ENCODE measurements at regions not wholly inside any gene's neighbourhood (a gene's known extent, or its start where the extent isn't known, plus 50 kb on each side); places are given as distances from the start of the nearest gene placed in this dataset.

DNA sequence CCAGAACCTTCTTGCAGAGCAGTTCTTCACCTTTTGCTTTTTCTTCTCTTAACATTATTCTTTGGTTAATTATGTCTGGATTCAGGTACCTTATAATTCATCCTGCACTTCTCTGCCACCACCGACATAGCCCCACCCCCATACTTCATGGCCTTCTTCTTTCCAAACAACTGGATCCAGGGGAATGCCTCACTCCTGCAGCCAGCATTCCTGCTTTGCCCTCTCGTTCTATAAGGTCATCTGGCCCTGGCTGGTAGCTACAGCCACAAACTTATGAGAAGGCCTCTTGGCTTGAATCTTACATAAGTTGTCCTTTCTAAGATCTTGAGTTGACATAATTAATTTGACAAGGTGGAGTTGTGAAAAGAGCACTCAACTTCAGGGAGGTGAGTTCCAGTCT is 84.1 kb upstream of the FRY start:
- Histone ChIP-seq H3K27me3 (ENCODE audit: control insufficient read depth in 1 of 2, insufficient read depth in 2 of 2, low read length in 2 of 2) (no peaks in the 10 kb centered on the region), H3K27ac (ENCODE audit: low read depth in 1 of 2, low read length in 2 of 2) (no peak overlapping the region), H3K36me3 (ENCODE audit: insufficient read depth, low read length) (no peaks in the 10 kb centered on the region), H3K9me3 (ENCODE audit: control insufficient read depth in 1 of 2, insufficient read depth in 1 of 2, low read length in 2 of 2) (peaks cover 0 to 2% of the 10 kb centered on the region in 2 experiments), H3K4me3 (ENCODE audit: low read length) (no peak overlapping the region), H3K4me1 (ENCODE audit: insufficient read depth, low read length) (peaks cover 5% of the 10 kb centered on the region)
- no peak overlapping the region for H3K27ac Mint-ChIP-seq
- POLR2A ChIA-PET = no interaction called here
- peaks cover 5% of the 10 kb centered on the region for H3K4me1 Mint-ChIP-seq (ENCODE audit: low read depth)
- ATAC-seq (ENCODE audit: poor library complexity) = no peak
- no peaks in the 10 kb centered on the region for H3K36me3 Mint-ChIP-seq (ENCODE audit: low read depth)
- TF ChIP-seq, protein P1, sequence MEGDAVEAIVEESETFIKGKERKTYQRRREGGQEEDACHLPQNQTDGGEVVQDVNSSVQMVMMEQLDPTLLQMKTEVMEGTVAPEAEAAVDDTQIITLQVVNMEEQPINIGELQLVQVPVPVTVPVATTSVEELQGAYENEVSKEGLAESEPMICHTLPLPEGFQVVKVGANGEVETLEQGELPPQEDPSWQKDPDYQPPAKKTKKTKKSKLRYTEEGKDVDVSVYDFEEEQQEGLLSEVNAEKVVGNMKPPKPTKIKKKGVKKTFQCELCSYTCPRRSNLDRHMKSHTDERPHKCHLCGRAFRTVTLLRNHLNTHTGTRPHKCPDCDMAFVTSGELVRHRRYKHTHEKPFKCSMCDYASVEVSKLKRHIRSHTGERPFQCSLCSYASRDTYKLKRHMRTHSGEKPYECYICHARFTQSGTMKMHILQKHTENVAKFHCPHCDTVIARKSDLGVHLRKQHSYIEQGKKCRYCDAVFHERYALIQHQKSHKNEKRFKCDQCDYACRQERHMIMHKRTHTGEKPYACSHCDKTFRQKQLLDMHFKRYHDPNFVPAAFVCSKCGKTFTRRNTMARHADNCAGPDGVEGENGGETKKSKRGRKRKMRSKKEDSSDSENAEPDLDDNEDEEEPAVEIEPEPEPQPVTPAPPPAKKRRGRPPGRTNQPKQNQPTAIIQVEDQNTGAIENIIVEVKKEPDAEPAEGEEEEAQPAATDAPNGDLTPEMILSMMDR (IDR thresholded peaks at IDR 0.05) = no peak
- intact Hi-C loops (cut with DNase I, micrococcal nuclease) = no loop called here
- CTCF ChIA-PET = no interaction called here
- no peaks in the 10 kb centered on the region for H3K27me3 Mint-ChIP-seq
- H3K4me3 Mint-ChIP-seq = no peak overlapping the region
- DNase-seq = no peak
- no peaks in the 10 kb centered on the region for H3K9me3 Mint-ChIP-seq

DNA sequence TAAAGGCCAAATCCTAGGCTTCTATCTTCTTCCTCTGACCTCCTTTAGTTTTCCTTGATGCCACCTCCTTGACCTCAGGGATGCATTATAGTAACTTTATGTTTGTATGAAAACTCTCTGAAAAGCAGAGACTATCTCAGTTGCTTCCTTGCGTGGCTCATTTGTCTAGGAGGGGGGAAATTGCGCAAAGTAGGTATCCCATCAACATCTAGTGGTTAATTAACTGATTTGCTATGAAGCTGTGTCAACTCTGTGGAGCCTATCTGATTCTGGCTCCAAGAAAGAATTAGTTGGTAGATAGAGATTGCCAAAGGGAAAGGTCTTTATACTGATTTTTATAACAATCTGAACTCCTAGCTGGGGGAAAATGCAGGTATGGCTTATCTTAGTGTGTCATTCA is 82.1 kb upstream of the FRY start:
- Mint-ChIP-seq H3K4me3 (no peak overlapping the region), H3K9me3 (no peaks in the 10 kb centered on the region), H3K27ac (no peak overlapping the region), H3K36me3 (ENCODE audit: low read depth) (no peaks in the 10 kb centered on the region), H3K27me3 (no peaks in the 10 kb centered on the region), H3K4me1 (ENCODE audit: low read depth) (peaks cover 5% of the 10 kb centered on the region)
- Histone ChIP-seq H3K4me3 (ENCODE audit: low read length) (no peak overlapping the region), H3K36me3 (ENCODE audit: insufficient read depth, low read length) (no peaks in the 10 kb centered on the region), H3K27me3 (ENCODE audit: control insufficient read depth in 1 of 2, insufficient read depth in 2 of 2, low read length in 2 of 2) (no peaks in the 10 kb centered on the region), H3K4me1 (ENCODE audit: insufficient read depth, low read length) (peaks cover 5% of the 10 kb centered on the region), H3K27ac (ENCODE audit: low read depth in 1 of 2, low read length in 2 of 2) (no peak overlapping the region), H3K9me3 (ENCODE audit: control insufficient read depth in 1 of 2, insufficient read depth in 1 of 2, low read length in 2 of 2) (peaks cover 0 to 9% of the 10 kb centered on the region in 2 experiments)
- POLR2A ChIA-PET = no interaction called here
- CTCF ChIA-PET = no interaction called here
- DNase-seq (no peak), ATAC-seq (ENCODE audit: poor library complexity) (no peak)
- intact Hi-C loops (cut with DNase I, micrococcal nuclease) = no loop called here
- TF ChIP-seq, protein P1 (IDR thresholded peaks at IDR 0.05) = no peak

DNA sequence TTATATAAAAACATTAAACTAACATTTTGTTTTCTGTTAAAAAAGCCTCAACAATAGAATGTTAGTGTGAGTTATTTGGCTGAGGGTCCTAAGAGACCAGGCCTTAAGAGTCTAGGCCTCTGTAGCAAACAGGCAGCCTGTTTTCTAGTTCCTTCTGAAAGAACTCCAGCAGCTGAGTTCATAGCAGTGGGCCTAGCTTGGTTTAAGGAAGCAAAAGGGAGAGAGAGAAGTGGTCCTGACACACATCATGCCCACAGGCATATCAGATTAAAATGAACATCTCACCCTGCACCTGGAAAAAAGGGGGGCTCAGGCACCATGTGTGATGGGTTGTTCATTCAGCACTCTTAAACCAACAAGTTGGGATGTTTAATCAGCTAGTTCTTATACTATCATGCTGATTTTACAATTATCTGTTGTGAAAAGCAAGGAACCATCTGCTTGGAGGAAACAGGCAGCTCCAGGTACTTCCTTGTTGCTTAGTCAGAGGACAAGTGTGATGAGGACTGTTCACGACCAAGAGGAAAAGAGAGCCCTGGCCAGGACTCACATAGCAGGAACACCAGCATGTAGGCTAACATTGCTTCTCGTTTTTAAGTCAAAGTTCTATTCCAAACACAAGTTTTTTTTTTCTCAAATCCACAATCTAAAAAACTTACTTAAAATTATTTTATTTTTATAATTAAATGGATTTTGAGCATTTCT is 81.3 kb upstream of the FRY start:
- peaks cover 5% of the 10 kb centered on the region for H3K4me1 Mint-ChIP-seq (ENCODE audit: low read depth)
- intact Hi-C loops (cut with DNase I, micrococcal nuclease) = no loop called here
- Histone ChIP-seq H3K4me1 (ENCODE audit: insufficient read depth, low read length) (peaks cover 5% of the 10 kb centered on the region), H3K9me3 (ENCODE audit: control insufficient read depth in 1 of 2, insufficient read depth in 1 of 2, low read length in 2 of 2) (peaks cover 0 to 9% of the 10 kb centered on the region in 2 experiments), H3K4me3 (ENCODE audit: low read length) (no peak overlapping the region), H3K36me3 (ENCODE audit: insufficient read depth, low read length) (no peaks in the 10 kb centered on the region), H3K27ac (ENCODE audit: low read depth in 1 of 2, low read length in 2 of 2) (no peak overlapping the region), H3K27me3 (ENCODE audit: control insufficient read depth in 1 of 2, insufficient read depth in 2 of 2, low read length in 2 of 2) (no peaks in the 10 kb centered on the region)
- no peak for ATAC-seq (ENCODE audit: poor library complexity)
- no peak overlapping the region for H3K4me3 Mint-ChIP-seq
- H3K27ac Mint-ChIP-seq = no peak overlapping the region
- H3K9me3 Mint-ChIP-seq = no peaks in the 10 kb centered on the region
- TF ChIP-seq, protein P1 (IDR thresholded peaks at IDR 0.05) = no peak
- H3K36me3 Mint-ChIP-seq (ENCODE audit: low read depth) = no peaks in the 10 kb centered on the region
- POLR2A ChIA-PET = no interaction called here
- no peaks in the 10 kb centered on the region for H3K27me3 Mint-ChIP-seq
- DNase-seq = peak in 1 of 14 experiments; percentile 38
- CTCF ChIA-PET = no interaction called here

Data from CD4-positive, alpha-beta T cell (primary cell).